Thoracic aorta (tissue), 2 donors: ENCODE measurements at regions not wholly inside any gene's neighbourhood (a gene's known extent, or its start where the extent isn't known, plus 50 kb on each side); places are given as distances from the start of the nearest gene placed in this dataset.
"Not testable (repeated sequence)": the region's sequence is repeated elsewhere in the genome, so short reads cannot be mapped to it uniquely, and the experiment has no call there.

Source experiments
- ATAC-seq: fragments of 150-250 bp; one replicate; pipeline ENCODE4 v1.8.0; 2017; ENCODE audit warnings: low read depth; ENCODE audit not compliant: insufficient number of reproducible peaks, low FRiP score
- DNase-seq: peaks from one replicate; pipeline ENCODE4 v3.0.0-alpha.2; 2020; ENCODE audit warnings: low spot score
- H3K27ac ChIP-seq, 2 donors: fragments of 200-600 bp; sonication (generic); 1 replicate in 1 of 2; 2 replicates in 1 of 2; pipeline ENCODE4 v1.5.1; 2016; ENCODE audit warnings: mild to moderate bottlenecking in 2 of 2, moderate library complexity in 2 of 2
- H3K27me3 ChIP-seq: fragments of 200-600 bp; sonication (generic); replicated peaks from 2 replicates; pipeline ENCODE4 v1.6.0; 2016; ENCODE audit warnings: mild to moderate bottlenecking; ENCODE audit not compliant: insufficient read depth
- H3K36me3 ChIP-seq: fragments of 200-600 bp; sonication (generic); one replicate; pipeline ENCODE4 v1.5.1; 2016
- H3K4me1 ChIP-seq, 2 donors: fragments of 200-600 bp; sonication (generic); 1 replicate in 1 of 2; 2 replicates in 1 of 2; pipeline versions ENCODE4 v1.5.1 to v1.6.0; 2016; ENCODE audit warnings: low read depth in 2 of 2, mild to moderate bottlenecking in 1 of 2; ENCODE audit not compliant: control insufficient read depth in 1 of 2
- H3K4me3 ChIP-seq: fragments of 200-600 bp; sonication (generic); 2 replicates; pipeline ENCODE4 v1.5.1; 2016; ENCODE audit warnings: mild to moderate bottlenecking
- H3K9me3 ChIP-seq: fragments of 200-600 bp; sonication (generic); 2 replicates; pipeline ENCODE4 v1.5.1; 2016
- TF ChIP-seq, protein P1 (sequence below): fragments of 200-600 bp; sonication (generic); IDR thresholded peaks from one replicate; pipeline ENCODE4 v1.5.1; 2019; ENCODE audit warnings: antibody characterized with exemption

DNA sequence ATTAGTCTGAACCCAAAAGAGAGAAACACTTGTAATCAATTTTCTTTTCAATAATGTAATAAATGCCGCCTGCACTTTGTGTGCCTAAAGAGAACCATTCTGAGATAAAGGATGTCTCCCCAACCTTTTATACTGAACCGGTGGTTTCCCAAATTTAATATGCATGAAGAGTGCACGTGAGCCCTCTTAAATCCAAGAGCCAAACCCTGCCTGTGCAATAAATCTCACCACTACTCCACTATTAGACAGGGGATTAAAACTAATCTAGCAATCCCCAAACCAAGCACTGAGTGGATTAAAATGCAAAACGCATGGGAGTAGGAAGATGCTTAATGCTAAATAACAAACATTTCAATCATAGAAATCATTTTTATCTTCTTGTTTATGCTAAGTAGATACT is 351.0 kb upstream of the PSMD7 start:
- TF ChIP-seq, protein P1, sequence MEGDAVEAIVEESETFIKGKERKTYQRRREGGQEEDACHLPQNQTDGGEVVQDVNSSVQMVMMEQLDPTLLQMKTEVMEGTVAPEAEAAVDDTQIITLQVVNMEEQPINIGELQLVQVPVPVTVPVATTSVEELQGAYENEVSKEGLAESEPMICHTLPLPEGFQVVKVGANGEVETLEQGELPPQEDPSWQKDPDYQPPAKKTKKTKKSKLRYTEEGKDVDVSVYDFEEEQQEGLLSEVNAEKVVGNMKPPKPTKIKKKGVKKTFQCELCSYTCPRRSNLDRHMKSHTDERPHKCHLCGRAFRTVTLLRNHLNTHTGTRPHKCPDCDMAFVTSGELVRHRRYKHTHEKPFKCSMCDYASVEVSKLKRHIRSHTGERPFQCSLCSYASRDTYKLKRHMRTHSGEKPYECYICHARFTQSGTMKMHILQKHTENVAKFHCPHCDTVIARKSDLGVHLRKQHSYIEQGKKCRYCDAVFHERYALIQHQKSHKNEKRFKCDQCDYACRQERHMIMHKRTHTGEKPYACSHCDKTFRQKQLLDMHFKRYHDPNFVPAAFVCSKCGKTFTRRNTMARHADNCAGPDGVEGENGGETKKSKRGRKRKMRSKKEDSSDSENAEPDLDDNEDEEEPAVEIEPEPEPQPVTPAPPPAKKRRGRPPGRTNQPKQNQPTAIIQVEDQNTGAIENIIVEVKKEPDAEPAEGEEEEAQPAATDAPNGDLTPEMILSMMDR = no peak
- H3K27me3 ChIP-seq = no peaks in the 10 kb centered on the region
- no peaks in the 10 kb centered on the region for H3K9me3 ChIP-seq
- no peak for DNase-seq
- H3K4me1 ChIP-seq = no peaks in the 10 kb centered on the region
- no peaks in the 10 kb centered on the region for H3K36me3 ChIP-seq
- ATAC-seq = no peak
- no peak overlapping the region for H3K27ac ChIP-seq
- H3K4me3 ChIP-seq = no peak overlapping the region

- DNase-seq, H3K9me3 ChIP-seq, ATAC-seq, H3K4me1 ChIP-seq, H3K27ac ChIP-seq, H3K4me3 ChIP-seq, H3K36me3 ChIP-seq, H3K27me3 ChIP-seq: not testable (repeated sequence)
These were observed 353.4 kb upstream of the PSMD7 start for GRCh38 chr16:73943184-73943583.

GRCh38 chr16:73940786-73941185 is 355.8 kb upstream of the PSMD7 start:
- not testable (repeated sequence) for H3K4me1 ChIP-seq, H3K27me3 ChIP-seq, DNase-seq, H3K9me3 ChIP-seq, H3K27ac ChIP-seq, ATAC-seq, H3K4me3 ChIP-seq, H3K36me3 ChIP-seq

DNA sequence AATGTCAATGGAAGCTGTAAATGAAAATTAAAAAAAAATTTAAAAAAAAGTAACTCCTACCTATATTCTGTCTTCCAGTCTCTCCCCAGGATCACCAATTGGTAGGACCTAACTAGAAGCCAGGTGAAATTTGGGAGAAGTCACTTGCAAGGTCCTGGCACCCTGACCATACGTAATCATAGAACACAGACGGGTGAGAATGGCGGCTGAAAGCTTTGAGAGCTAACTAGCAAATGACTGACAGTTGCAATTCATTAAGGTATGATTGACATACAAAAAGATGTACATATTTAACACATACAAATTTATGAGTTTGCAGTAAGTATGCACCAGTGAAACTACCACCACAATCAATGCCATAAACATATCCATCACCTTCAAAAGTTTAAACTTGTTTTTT is 372.7 kb upstream of the PSMD7 start:
- TF ChIP-seq, protein P1 = no peak
- H3K4me1 ChIP-seq = no peaks in the 10 kb centered on the region
- H3K9me3 ChIP-seq = peaks cover 10% of the 10 kb centered on the region
- no peak overlapping the region for H3K4me3 ChIP-seq
- DNase-seq (no peak), ATAC-seq (no peak)
- no peaks in the 10 kb centered on the region for H3K36me3 ChIP-seq
- H3K27ac ChIP-seq = no peak overlapping the region
- no peaks in the 10 kb centered on the region for H3K27me3 ChIP-seq

- no peaks in the 10 kb centered on the region for H3K9me3 ChIP-seq
- no peak overlapping the region for H3K27ac ChIP-seq
- DNase-seq = no peak
- H3K27me3 ChIP-seq = no peaks in the 10 kb centered on the region
- H3K4me1 ChIP-seq = no peaks in the 10 kb centered on the region
- no peak overlapping the region for H3K4me3 ChIP-seq
- no peak for ATAC-seq
- no peaks in the 10 kb centered on the region for H3K36me3 ChIP-seq
- TF ChIP-seq, protein P1 = no peak
These were observed 375.3 kb upstream of the PSMD7 start for GRCh38 chr16:73921295-73921694.

- TF ChIP-seq, protein P1 = no peak
- no peaks in the 10 kb centered on the region for H3K27me3 ChIP-seq
- no peak overlapping the region for H3K4me3 ChIP-seq
- DNase-seq (no peak), ATAC-seq (no peak)
- no peaks in the 10 kb centered on the region for H3K4me1 ChIP-seq
- no peak overlapping the region for H3K27ac ChIP-seq
- H3K9me3 ChIP-seq = no peaks in the 10 kb centered on the region
- H3K36me3 ChIP-seq = no peaks in the 10 kb centered on the region
These were observed 379.6 kb upstream of the PSMD7 start for GRCh38 chr16:73916829-73917594.
